GM23338 (cell line): ENCODE measurements at regions not wholly inside any gene's neighbourhood (a gene's known extent, or its start where the extent isn't known, plus 50 kb on each side); places are given as distances from the start of the nearest gene placed in this dataset.

Experiments used
- ATAC-seq: fragments of 200-7000 bp; cut with Tn5 transposase; 3 replicates; pipeline ENCODE4 v1.9.1; 2020
- DNase-seq: peaks from one replicate; pipeline ENCODE4 v3.0.0-alpha.2; 2015; ENCODE audit warnings: low spot score
- H2AFZ ChIP-seq: fragments of 200-600 bp; sonication (generic); 2 replicates; pipeline ENCODE4 v1.8.0; 2016; ENCODE audit warnings: antibody characterized with exemption, mild to moderate bottlenecking, moderate library complexity
- H3F3A ChIP-seq: fragments of 200-600 bp; sonication (generic); replicated peaks from 2 replicates; pipeline ENCODE4 v1.8.0; 2017; ENCODE audit warnings: antibody characterized with exemption, mixed run types, low read depth
- H3K27ac ChIP-seq: fragments of 200-600 bp; sonication (generic); 2 replicates; pipeline ENCODE4 v1.6.1; 2016; ENCODE audit warnings: low read depth
- H3K27me3 ChIP-seq: fragments of 200-600 bp; sonication (generic); 2 replicates; pipeline ENCODE4 v1.8.0; 2016; ENCODE audit warnings: mild to moderate bottlenecking, mixed run types, moderate library complexity; ENCODE audit not compliant: insufficient read depth
- H3K36me3 ChIP-seq: fragments of 200-600 bp; sonication (generic); 2 replicates; pipeline ENCODE4 v1.8.0; 2016; ENCODE audit warnings: mild to moderate bottlenecking; ENCODE audit not compliant: insufficient read depth
- H3K4me1 ChIP-seq: fragments of 200-600 bp; sonication (generic); 2 replicates; pipeline ENCODE4 v1.8.0; 2016; ENCODE audit warnings: mild to moderate bottlenecking, moderate library complexity; ENCODE audit not compliant: insufficient read depth
- H3K4me2 ChIP-seq: fragments of 200-600 bp; sonication (generic); 2 replicates; pipeline ENCODE4 v1.7.1; 2017; ENCODE audit warnings: mixed run types
- H3K4me3 ChIP-seq: fragments of 200-600 bp; sonication (generic); 2 replicates; pipeline ENCODE4 v1.6.1; 2016; ENCODE audit warnings: mixed run types
- H3K79me2 ChIP-seq: fragments of 200-600 bp; sonication (generic); replicated peaks from 2 replicates; pipeline ENCODE4 v1.8.0; 2017; ENCODE audit warnings: mild to moderate bottlenecking; ENCODE audit not compliant: insufficient read depth
- H3K9me2 ChIP-seq: fragments of 200-600 bp; sonication (generic); 2 replicates; pipeline ENCODE4 v1.8.0; 2017; ENCODE audit not compliant: insufficient read depth
- H4K20me1 ChIP-seq: fragments of 200-600 bp; sonication (generic); replicated peaks from 2 replicates; pipeline ENCODE4 v1.8.0; 2017; ENCODE audit warnings: mild to moderate bottlenecking; ENCODE audit not compliant: insufficient read depth
- H3K27ac Mint-ChIP-seq: 2 replicates; pipeline ENCODE4 v1.8.0; 2020; ENCODE audit warnings: inconsistent platforms, mild to moderate bottlenecking, moderate library complexity, mixed read lengths
- H3K27me3 Mint-ChIP-seq: 3 replicates; pipeline ENCODE4 v1.8.0; 2022; ENCODE audit warnings: low read depth, mild to moderate bottlenecking, moderate library complexity, mixed read lengths, inconsistent platforms; ENCODE audit not compliant: insufficient read depth, poor library complexity
- H3K36me3 Mint-ChIP-seq: 3 replicates; pipeline ENCODE4 v1.8.0; 2021; ENCODE audit warnings: low read depth, mild to moderate bottlenecking, inconsistent platforms, moderate library complexity, mixed read lengths
- H3K4me1 Mint-ChIP-seq: 3 replicates; pipeline ENCODE4 v1.8.0; 2020; ENCODE audit warnings: mild to moderate bottlenecking, inconsistent platforms, mixed read lengths
- H3K4me3 Mint-ChIP-seq: 3 replicates; pipeline ENCODE4 v1.8.0; 2021; ENCODE audit warnings: moderate library complexity, mild to moderate bottlenecking, inconsistent platforms, mixed read lengths
- H3K9me3 Mint-ChIP-seq: 3 replicates; pipeline ENCODE4 v1.8.0; 2020; ENCODE audit warnings: moderate library complexity, mild to moderate bottlenecking, inconsistent platforms, mixed read lengths
- CREB1 ChIP-seq: fragments of 250-450 bp; sonication (Bioruptor Pico); IDR thresholded peaks from 2 replicates; pipeline ENCODE4 v1.5.0; 2020; ENCODE audit warnings: low read depth, mild to moderate bottlenecking, moderate library complexity
- CTCF ChIP-seq, 2 experiments: fragments of 200-600 bp in 1 of 2; sonication (generic) in 1 of 2; conservative IDR thresholded peaks; 2 replicates each; pipeline versions ENCODE4 v1.5.1 to v1.6.1; 2016 to 2017; ENCODE audit warnings: antibody characterized with exemption in 2 of 2, low read depth in 2 of 2, mild to moderate bottlenecking in 2 of 2, moderate library complexity in 1 of 2
- EZH2phosphoT487 ChIP-seq: fragments of 200-600 bp; sonication (generic); IDR thresholded peaks from one replicate; pipeline ENCODE4 v1.8.1; 2018; ENCODE audit warnings: antibody characterized with exemption; ENCODE audit not compliant: unreplicated experiment
- JUNB ChIP-seq: IDR thresholded peaks from one replicate; pipeline ENCODE4 v1.6.1; 2016; ENCODE audit warnings: antibody characterized with exemption; ENCODE audit not compliant: unreplicated experiment
- POLR2AphosphoS5 ChIP-seq: IDR thresholded peaks from 2 replicates; pipeline ENCODE4 v1.6.1; 2016; ENCODE audit warnings: antibody characterized with exemption, low read depth
- REST ChIP-seq: IDR thresholded peaks from one replicate; pipeline ENCODE4 v1.6.1; 2018; ENCODE audit warnings: antibody characterized with exemption; ENCODE audit not compliant: unreplicated experiment
- ZNF331 ChIP-seq: fragments of 250-450 bp; sonication (Bioruptor Pico); IDR thresholded peaks from 2 replicates; pipeline ENCODE4 v1.5.0; 2020; ENCODE audit warnings: low read depth, mild to moderate bottlenecking, moderate library complexity

GRCh38 chr1:241412646-241413045 lies 55.6 kb upstream of the RGS7 start:
- H3K27ac Mint-ChIP-seq: no peak overlapping the region; the same call in 1 of the 2 replicates

GRCh38 chr1:241411776-241412338 lies 54.9 kb upstream of the RGS7 start:
- H3K27ac Mint-ChIP-seq: no peak overlapping the region
- Histone ChIP-seq H3K4me3 (no peak overlapping the region), H3K79me2 (no peaks in the 10 kb centered on the region), H3K27me3 (no peaks in the 10 kb centered on the region), H3K4me2 (no peak overlapping the region), H4K20me1 (no peaks in the 10 kb centered on the region), H2AFZ (no peak overlapping the region), H3K9me2 (no peaks in the 10 kb centered on the region), H3K4me1 (no peaks in the 10 kb centered on the region), H3F3A (no peaks in the 10 kb centered on the region), H3K36me3 (no peaks in the 10 kb centered on the region), H3K27ac (no peak overlapping the region)
- H3K9me3 Mint-ChIP-seq: no peaks in the 10 kb centered on the region
- H3K4me1 Mint-ChIP-seq: no peaks in the 10 kb centered on the region; the same call in 2 of the 3 replicates
- no peak overlapping the region for H3K4me3 Mint-ChIP-seq
- ATAC-seq (no peak), DNase-seq (no peak)
- no peaks in the 10 kb centered on the region for H3K36me3 Mint-ChIP-seq
- no peaks in the 10 kb centered on the region for H3K27me3 Mint-ChIP-seq
- no peak for TF ChIP-seq ZNF331
- TF ChIP-seq CREB1 (CRISPR knock-in tag): no peak
- TF ChIP-seq REST: no peak
- TF ChIP-seq EZH2phosphoT487: no peak
- no peak for TF ChIP-seq JUNB
- TF ChIP-seq POLR2AphosphoS5: no peak
- TF ChIP-seq CTCF (conservative IDR thresholded peaks at IDR 0.05; ENCODE audit: low read depth in 2 of 2): no peak

More at GRCh38 chr1:241412646-241413045, 55.6 kb upstream of the RGS7 start:
- H3K4me2 ChIP-seq: no peak overlapping the region
- TF ChIP-seq CTCF (conservative IDR thresholded peaks at IDR 0.05; ENCODE audit: low read depth in 2 of 2) (no peak), JUNB (no peak)
- no peaks in the 10 kb centered on the region for H3K4me1 ChIP-seq
- H3K9me2 ChIP-seq: no peaks in the 10 kb centered on the region
- no peaks in the 10 kb centered on the region for H3K36me3 ChIP-seq
- ATAC-seq (no peak), DNase-seq (no peak)
- H3K27ac ChIP-seq: no peak overlapping the region
- H3F3A ChIP-seq: no peaks in the 10 kb centered on the region
- no peaks in the 10 kb centered on the region; the same call in 2 of the 3 replicates for H3K4me1 Mint-ChIP-seq
- no peak overlapping the region for H3K4me3 Mint-ChIP-seq
- no peak overlapping the region for H3K4me3 ChIP-seq
- H3K27me3 Mint-ChIP-seq: no peaks in the 10 kb centered on the region
- H3K36me3 Mint-ChIP-seq: no peaks in the 10 kb centered on the region
- no peaks in the 10 kb centered on the region for H3K9me3 Mint-ChIP-seq
- H4K20me1 ChIP-seq: no peaks in the 10 kb centered on the region
- no peaks in the 10 kb centered on the region for H3K27me3 ChIP-seq
- no peaks in the 10 kb centered on the region for H3K79me2 ChIP-seq
- H2AFZ ChIP-seq: no peak overlapping the region
